Spleen (tissue), 11 donors: ENCODE measurements at regions not wholly inside any gene's neighbourhood (a gene's known extent, or its start where the extent isn't known, plus 50 kb on each side); places are given as distances from the start of the nearest gene placed in this dataset.

ENCODE experiments used
- DNase-seq: peaks from one replicate; pipeline ENCODE4 v3.0.0-alpha.2; 2020
- H3K27ac ChIP-seq, 8 donors: fragments of 200-600 bp; sonication (generic) in 7 of 8; 1 replicate in 4 of 8; 2 replicates in 4 of 8; pipeline versions ENCODE4 v1.5.0 to v1.8.0; 2016 to 2021; ENCODE audit warnings: inconsistent platforms in 4 of 8, mild to moderate bottlenecking in 4 of 8, moderate library complexity in 1 of 8
- H3K27me3 ChIP-seq, 7 donors: fragments of 200-600 bp; sonication (generic) in 6 of 7; replicated peaks in 1 of 7; 1 replicate in 4 of 7; 2 replicates in 3 of 7; pipeline versions ENCODE4 v1.5.0 to v1.8.0; 2016 to 2021; ENCODE audit warnings: inconsistent platforms in 3 of 7, mild to moderate bottlenecking in 1 of 7
- H3K36me3 ChIP-seq, 6 donors: fragments of 200-600 bp; sonication (generic) in 5 of 6; 1 replicate in 4 of 6; 2 replicates in 2 of 6; pipeline versions ENCODE4 v1.5.0 to v1.8.0; 2016 to 2021; ENCODE audit warnings: inconsistent platforms in 2 of 6
- H3K4me1 ChIP-seq, 6 donors: fragments of 200-600 bp; sonication (generic) in 5 of 6; 1 replicate in 3 of 6; 2 replicates in 3 of 6; pipeline versions ENCODE4 v1.5.0 to v1.8.0; 2016 to 2021; ENCODE audit warnings: inconsistent platforms in 3 of 6
- H3K4me3 ChIP-seq, 8 donors: fragments of 200-600 bp; sonication (generic) in 7 of 8; 1 replicate in 4 of 8; 2 replicates in 4 of 8; pipeline versions ENCODE4 v1.5.0 to v1.8.0; 2016 to 2021; ENCODE audit warnings: inconsistent platforms in 4 of 8, mild to moderate bottlenecking in 4 of 8, moderate library complexity in 2 of 8
- H3K9me3 ChIP-seq, 8 donors: fragments of 200-600 bp; sonication (generic) in 7 of 8; 1 replicate in 4 of 8; 2 replicates in 4 of 8; pipeline versions ENCODE4 v1.5.0 to v1.8.0; 2016 to 2021; ENCODE audit warnings: inconsistent platforms in 4 of 8
- CTCF ChIP-seq, 11 experiments: fragments of 200-600 bp in 7 of 11; fragments of 450-650 bp in 4 of 11; sonication (generic) in 4 of 11; IDR thresholded peaks in 8 of 11; conservative IDR thresholded peaks in 3 of 11; 1 replicate in 7 of 11; 2 replicates in 4 of 11; pipeline versions ENCODE4 v1.4.0 to v1.8.0; 2016 to 2021; ENCODE audit warnings: antibody characterized with exemption in 11 of 11, inconsistent platforms in 4 of 11, mild to moderate bottlenecking in 1 of 11
- POLR2A ChIP-seq, 3 donors: fragments of 450-650 bp; IDR thresholded peaks; one replicate each; pipeline ENCODE4 v1.5.1; 2017; ENCODE audit warnings: antibody characterized with exemption in 3 of 3, mild to moderate bottlenecking in 1 of 3
- POLR2AphosphoS5 ChIP-seq, 3 donors: sonication (generic); formaldehyde crosslinking; IDR thresholded peaks; one replicate each; pipeline ENCODE4 v1.5.1; 2017; ENCODE audit warnings: antibody characterized with exemption in 3 of 3
- WGBS, 5 donors: extraction: QIAGEN DNeasy Blood & Tissue Kit in 3 of 5; methylation state at CpG; one replicate each; pipeline versions ENCODE4 v1.1.5 to v1.1.7; 2013 to 2018; 5-methylcytosine and 5-hydroxymethylcytosine counted together
- intact Hi-C: fragments of 100-400 bp; cut with DNase I; formaldehyde crosslinking; loops from one replicate; pipeline ENCODE4 v1.15.0; 2023; ENCODE audit warnings: low total_unique reads
- donor health status: healthy with polysubstance abuse.
- donor health status: DM: no; HTN: no; CAD: no; lungs with moderate emphysema.
- donor health status: DM: no; HTN: no; CAD: no.
- donor health status: Bipolar disorder and iron deficiency.
- donor health status: healthy.
- donor health status: DM: no; HTN: no; CAD: no.
- donor health status: DM: yes; HTN: yes; CAD: no.

GRCh38 chr10:123517901-123518300 lies 148.3 kb upstream of the GPR26 start:
- Histone ChIP-seq H3K27me3 (peaks cover 0 to 32% (median 0%) of the 10 kb centered on the region in 7 donors), H3K27ac (no peak overlapping the region), H3K9me3 (no peaks in the 10 kb centered on the region), H3K36me3 (no peaks in the 10 kb centered on the region), H3K4me3 (no peak overlapping the region), H3K4me1 (no peaks in the 10 kb centered on the region)
- DNase-seq: no peak
- TF ChIP-seq POLR2AphosphoS5 (IDR thresholded peaks at IDR 0.05): no peak
- no peak for TF ChIP-seq CTCF (IDR thresholded peaks at IDR 0.05 in 8 of 11, conservative IDR thresholded peaks at IDR 0.05 in 3 of 11)
- no peak for TF ChIP-seq POLR2A (IDR thresholded peaks at IDR 0.05)
- intact Hi-C loops: no loop called here
- 88 to 93% (median 90%) methylated on average over 4 of the region's 4 CpGs for whole genome bisulfite sequencing, 5 donors

GRCh38 chr10:123518765-123519164 lies 147.4 kb upstream of the GPR26 start:
- 69 to 89% (median 80%) methylated on average over 1 of the region's 1 CpG for WGBS, 5 donors
- H3K9me3 ChIP-seq: no peaks in the 10 kb centered on the region
- DNase-seq: no peak
- H3K27ac ChIP-seq: no peak overlapping the region
- no peak for TF ChIP-seq CTCF (IDR thresholded peaks at IDR 0.05 in 8 of 11, conservative IDR thresholded peaks at IDR 0.05 in 3 of 11)
- TF ChIP-seq POLR2A (IDR thresholded peaks at IDR 0.05): no peak
- TF ChIP-seq POLR2AphosphoS5 (IDR thresholded peaks at IDR 0.05): no peak
- no peaks in the 10 kb centered on the region for H3K36me3 ChIP-seq
- peaks cover 0 to 32% (median 0%) of the 10 kb centered on the region in 7 donors for H3K27me3 ChIP-seq
- intact Hi-C loops: no loop called here
- H3K4me3 ChIP-seq: no peak overlapping the region
- H3K4me1 ChIP-seq: no peaks in the 10 kb centered on the region

- no peaks in the 10 kb centered on the region for H3K9me3 ChIP-seq
- no peaks in the 10 kb centered on the region for H3K4me1 ChIP-seq
- no peak overlapping the region for H3K27ac ChIP-seq
- intact Hi-C loops: no loop called here
- TF ChIP-seq POLR2AphosphoS5 (IDR thresholded peaks at IDR 0.05): no peak
- TF ChIP-seq POLR2A (IDR thresholded peaks at IDR 0.05): no peak
- no peak for TF ChIP-seq CTCF (IDR thresholded peaks at IDR 0.05 in 8 of 11, conservative IDR thresholded peaks at IDR 0.05 in 3 of 11)
- DNase-seq: no peak
- peaks cover 0 to 28% (median 0%) of the 10 kb centered on the region in 7 donors for H3K27me3 ChIP-seq
- no peaks in the 10 kb centered on the region for H3K36me3 ChIP-seq
- no peak overlapping the region for H3K4me3 ChIP-seq
- 77 to 88% (median 82%) methylated on average over 6 of the region's 6 CpGs for WGBS, 5 donors
These were observed 146.3 kb upstream of the GPR26 start for GRCh38 chr10:123519861-123520260.

GRCh38 chr10:123521076-123521475 lies 145.1 kb upstream of the GPR26 start:
- TF ChIP-seq CTCF (IDR thresholded peaks at IDR 0.05 in 8 of 11, conservative IDR thresholded peaks at IDR 0.05 in 3 of 11) (no peak), POLR2AphosphoS5 (IDR thresholded peaks at IDR 0.05) (no peak), POLR2A (IDR thresholded peaks at IDR 0.05) (no peak)
- Histone ChIP-seq H3K4me3 (no peak overlapping the region), H3K36me3 (no peaks in the 10 kb centered on the region), H3K9me3 (no peaks in the 10 kb centered on the region), H3K27ac (no peak overlapping the region), H3K4me1 (no peaks in the 10 kb centered on the region), H3K27me3 (peaks cover 0 to 16% (median 0%) of the 10 kb centered on the region in 7 donors)
- intact Hi-C loops: no loop called here
- WGBS, 5 donors: 78 to 93% (median 85%) methylated on average over 2 to 3 of the region's 3 CpGs
- DNase-seq: no peak
